Neural cell (in vitro differentiated cells): ENCODE measurements at regions not wholly inside any gene's neighbourhood (a gene's known extent, or its start where the extent isn't known, plus 50 kb on each side); places are given as distances from the start of the nearest gene placed in this dataset.

ENCODE experiments used
- H2AFZ ChIP-seq: fragments of 200-600, 300-800 bp; sonication (generic), shearing (Covaris generic); 2 replicates; pipeline ENCODE4 v1.6.0; 2014; ENCODE audit warnings: low read depth, mild to moderate bottlenecking, antibody characterized with exemption, low read length, moderate library complexity
- H3F3A ChIP-seq: fragments of 200-600 bp; shearing (Covaris generic); 2 replicates; pipeline ENCODE4 v1.6.1; 2016; ENCODE audit warnings: mild to moderate bottlenecking, moderate library complexity, mixed read lengths, antibody characterized with exemption, low read length; ENCODE audit not compliant: insufficient read depth, poor library complexity, severe bottlenecking
- H3K27ac ChIP-seq: fragments of 200-600, 300-800 bp; sonication (generic), shearing (Covaris generic); 2 replicates; pipeline ENCODE4 v1.5.1; 2014; ENCODE audit warnings: mild to moderate bottlenecking, low read length, moderate library complexity
- H3K27me3 ChIP-seq: fragments of 300-800, 200-600 bp; sonication (generic), shearing (Covaris generic); 2 replicates; pipeline ENCODE4 v1.6.0; 2014; ENCODE audit warnings: mild to moderate bottlenecking, low read depth, low read length, moderate library complexity; ENCODE audit not compliant: insufficient read depth
- H3K36me3 ChIP-seq: fragments of 300-800, 200-600 bp; sonication (generic), shearing (Covaris generic); 2 replicates; pipeline ENCODE4 v1.5.1; 2014; ENCODE audit warnings: mild to moderate bottlenecking, antibody characterized with exemption, low read length, moderate library complexity; ENCODE audit not compliant: insufficient read depth
- H3K4me2 ChIP-seq: fragments of 300-800, 200-600 bp; sonication (generic), shearing (Covaris generic); 2 replicates; pipeline ENCODE4 v1.6.0; 2014; ENCODE audit warnings: mild to moderate bottlenecking, low read length
- H3K4me3 ChIP-seq: fragments of 300-800, 200-600 bp; sonication (generic), shearing (Covaris generic); 2 replicates; pipeline ENCODE4 v1.5.1; 2014; ENCODE audit warnings: mild to moderate bottlenecking, low read length, moderate library complexity
- H3K79me2 ChIP-seq: fragments of 200-600 bp; shearing (Covaris generic); replicated peaks from 2 replicates; pipeline ENCODE4 v1.6.0; 2014; ENCODE audit warnings: mild to moderate bottlenecking, low read length, moderate library complexity; ENCODE audit not compliant: insufficient read depth
- H3K9ac ChIP-seq: fragments of 300-800, 200-600 bp; sonication (generic), shearing (Covaris generic); 2 replicates; pipeline ENCODE4 v1.6.1; 2016; ENCODE audit warnings: mild to moderate bottlenecking, low read length, mixed read lengths
- H3K9me2 ChIP-seq: fragments of 200-600 bp; shearing (Covaris generic); 2 replicates; pipeline ENCODE4 v1.6.1; 2016; ENCODE audit warnings: mild to moderate bottlenecking, low read length, mixed read lengths; ENCODE audit not compliant: insufficient read depth
- H3K9me3 ChIP-seq: fragments of 200-600, 300-800 bp; sonication (generic), shearing (Covaris generic); 2 replicates; pipeline ENCODE4 v1.6.1; 2016; ENCODE audit warnings: mild to moderate bottlenecking, mixed run types, low read length, moderate library complexity, mixed read lengths
- H4K20me1 ChIP-seq: fragments of 200-600 bp; shearing (Covaris generic); 2 replicates; pipeline ENCODE4 v1.6.1; 2016; ENCODE audit warnings: mild to moderate bottlenecking, mixed run types; ENCODE audit not compliant: insufficient read depth
- EP300 ChIP-seq: fragments of 450-650 bp; conservative IDR thresholded peaks from 2 replicates; pipeline ENCODE4 v1.6.1; 2014; ENCODE audit warnings: antibody characterized with exemption, mild to moderate bottlenecking, moderate library complexity; ENCODE audit not compliant: poor library complexity, severe bottlenecking
- EZH2 ChIP-seq: fragments of 200-600, 300-800 bp; shearing (Covaris generic), sonication (generic); IDR thresholded peaks from 2 replicates; pipeline ENCODE4 v1.6.1; 2014; ENCODE audit warnings: antibody characterized with exemption, low read length, borderline replicate concordance, mild to moderate bottlenecking; ENCODE audit not compliant: insufficient read depth, poor library complexity, severe bottlenecking
- MXI1 ChIP-seq: fragments of 450-650 bp; conservative IDR thresholded peaks from 2 replicates; pipeline ENCODE4 v1.6.1; 2014; ENCODE audit warnings: antibody characterized with exemption, mild to moderate bottlenecking; ENCODE audit not compliant: poor library complexity, severe bottlenecking
- POLR2AphosphoS5 ChIP-seq: IDR thresholded peaks from 2 replicates; pipeline ENCODE4 v1.6.1; 2012
- RAD21 ChIP-seq: fragments of 450-650 bp; conservative IDR thresholded peaks from 2 replicates; pipeline ENCODE4 v1.6.1; 2014; ENCODE audit warnings: antibody characterized with exemption, mild to moderate bottlenecking, moderate library complexity
- SMC3 ChIP-seq: fragments of 450-650 bp; conservative IDR thresholded peaks from 2 replicates; pipeline ENCODE4 v1.6.1; 2014; ENCODE audit warnings: antibody characterized with exemption, mild to moderate bottlenecking, moderate library complexity; ENCODE audit not compliant: poor library complexity
- TAF1 ChIP-seq: IDR thresholded peaks from 2 replicates; pipeline ENCODE4 v1.6.1; 2012; ENCODE audit warnings: low read depth
- TF ChIP-seq, protein P1 (sequence below): fragments of 450-650 bp; IDR thresholded peaks from 2 replicates; pipeline ENCODE4 v1.5.1; 2014; ENCODE audit warnings: antibody characterized with exemption, mild to moderate bottlenecking, moderate library complexity; ENCODE audit not compliant: poor library complexity, severe bottlenecking
- TF ChIP-seq, protein P2 (sequence below): IDR thresholded peaks from 2 replicates; pipeline ENCODE4 v1.6.1; 2012; ENCODE audit warnings: borderline replicate concordance

GRCh38 chr13:67763984-67764383 lies 533.8 kb upstream of the PCDH9 start:
- Histone ChIP-seq H3K79me2 (no peaks in the 10 kb centered on the region), H3K4me2 (no peak overlapping the region)

DNA sequence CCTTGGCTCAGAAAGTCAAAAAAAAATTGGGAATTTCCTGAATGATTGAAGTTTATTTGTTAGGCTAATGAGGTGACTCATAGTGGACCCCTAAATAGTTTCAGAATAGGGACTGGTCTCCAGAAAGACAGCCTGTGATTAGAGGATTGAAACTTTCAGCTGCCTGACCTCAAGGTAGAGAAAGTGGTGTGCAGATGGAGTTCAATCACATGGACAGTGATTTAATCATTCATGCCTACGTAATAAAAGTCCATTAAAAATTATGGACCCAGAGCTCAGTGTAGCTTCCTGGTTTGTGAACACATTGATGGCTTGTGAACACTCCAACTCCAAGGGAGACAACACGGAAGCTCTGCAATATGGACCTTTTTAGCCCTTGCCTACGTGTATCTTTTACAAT lies 533.2 kb upstream of the PCDH9 start:
- no peaks in the 10 kb centered on the region for H3K27me3 ChIP-seq
- no peak overlapping the region for H3K4me3 ChIP-seq
- H3K9ac ChIP-seq: no peak overlapping the region
- H4K20me1 ChIP-seq: no peaks in the 10 kb centered on the region
- H3K9me2 ChIP-seq: no peaks in the 10 kb centered on the region
- H3F3A ChIP-seq: no peaks in the 10 kb centered on the region
- H3K27ac ChIP-seq: no peak overlapping the region
- H3K79me2 ChIP-seq: no peaks in the 10 kb centered on the region
- H3K4me2 ChIP-seq: no peak overlapping the region
- no peak for TF ChIP-seq SMC3
- H3K36me3 ChIP-seq: no peaks in the 10 kb centered on the region
- H2AFZ ChIP-seq: no peak overlapping the region
- H3K9me3 ChIP-seq: no peaks in the 10 kb centered on the region

More at GRCh38 chr13:67763984-67764383, 533.8 kb upstream of the PCDH9 start:
- no peaks in the 10 kb centered on the region for H3K36me3 ChIP-seq
- no peaks in the 10 kb centered on the region for H3K27me3 ChIP-seq
- no peak overlapping the region for H3K27ac ChIP-seq
- no peaks in the 10 kb centered on the region for H3F3A ChIP-seq
- H2AFZ ChIP-seq: no peak overlapping the region
- no peaks in the 10 kb centered on the region for H3K9me2 ChIP-seq
- no peak overlapping the region for H3K4me3 ChIP-seq
- H3K9me3 ChIP-seq: no peaks in the 10 kb centered on the region
- H3K9ac ChIP-seq: no peak overlapping the region
- no peaks in the 10 kb centered on the region for H4K20me1 ChIP-seq
- no peak for TF ChIP-seq MXI1
- TF ChIP-seq POLR2AphosphoS5: peak; percentile 50
- peak; percentile 77 for TF ChIP-seq EP300
- TF ChIP-seq SMC3: no peak
- TF ChIP-seq TAF1: no peak
- TF ChIP-seq, protein P1, sequence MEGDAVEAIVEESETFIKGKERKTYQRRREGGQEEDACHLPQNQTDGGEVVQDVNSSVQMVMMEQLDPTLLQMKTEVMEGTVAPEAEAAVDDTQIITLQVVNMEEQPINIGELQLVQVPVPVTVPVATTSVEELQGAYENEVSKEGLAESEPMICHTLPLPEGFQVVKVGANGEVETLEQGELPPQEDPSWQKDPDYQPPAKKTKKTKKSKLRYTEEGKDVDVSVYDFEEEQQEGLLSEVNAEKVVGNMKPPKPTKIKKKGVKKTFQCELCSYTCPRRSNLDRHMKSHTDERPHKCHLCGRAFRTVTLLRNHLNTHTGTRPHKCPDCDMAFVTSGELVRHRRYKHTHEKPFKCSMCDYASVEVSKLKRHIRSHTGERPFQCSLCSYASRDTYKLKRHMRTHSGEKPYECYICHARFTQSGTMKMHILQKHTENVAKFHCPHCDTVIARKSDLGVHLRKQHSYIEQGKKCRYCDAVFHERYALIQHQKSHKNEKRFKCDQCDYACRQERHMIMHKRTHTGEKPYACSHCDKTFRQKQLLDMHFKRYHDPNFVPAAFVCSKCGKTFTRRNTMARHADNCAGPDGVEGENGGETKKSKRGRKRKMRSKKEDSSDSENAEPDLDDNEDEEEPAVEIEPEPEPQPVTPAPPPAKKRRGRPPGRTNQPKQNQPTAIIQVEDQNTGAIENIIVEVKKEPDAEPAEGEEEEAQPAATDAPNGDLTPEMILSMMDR: no peak
- TF ChIP-seq RAD21: no peak
- TF ChIP-seq EZH2: no peak
- TF ChIP-seq, protein P2, sequence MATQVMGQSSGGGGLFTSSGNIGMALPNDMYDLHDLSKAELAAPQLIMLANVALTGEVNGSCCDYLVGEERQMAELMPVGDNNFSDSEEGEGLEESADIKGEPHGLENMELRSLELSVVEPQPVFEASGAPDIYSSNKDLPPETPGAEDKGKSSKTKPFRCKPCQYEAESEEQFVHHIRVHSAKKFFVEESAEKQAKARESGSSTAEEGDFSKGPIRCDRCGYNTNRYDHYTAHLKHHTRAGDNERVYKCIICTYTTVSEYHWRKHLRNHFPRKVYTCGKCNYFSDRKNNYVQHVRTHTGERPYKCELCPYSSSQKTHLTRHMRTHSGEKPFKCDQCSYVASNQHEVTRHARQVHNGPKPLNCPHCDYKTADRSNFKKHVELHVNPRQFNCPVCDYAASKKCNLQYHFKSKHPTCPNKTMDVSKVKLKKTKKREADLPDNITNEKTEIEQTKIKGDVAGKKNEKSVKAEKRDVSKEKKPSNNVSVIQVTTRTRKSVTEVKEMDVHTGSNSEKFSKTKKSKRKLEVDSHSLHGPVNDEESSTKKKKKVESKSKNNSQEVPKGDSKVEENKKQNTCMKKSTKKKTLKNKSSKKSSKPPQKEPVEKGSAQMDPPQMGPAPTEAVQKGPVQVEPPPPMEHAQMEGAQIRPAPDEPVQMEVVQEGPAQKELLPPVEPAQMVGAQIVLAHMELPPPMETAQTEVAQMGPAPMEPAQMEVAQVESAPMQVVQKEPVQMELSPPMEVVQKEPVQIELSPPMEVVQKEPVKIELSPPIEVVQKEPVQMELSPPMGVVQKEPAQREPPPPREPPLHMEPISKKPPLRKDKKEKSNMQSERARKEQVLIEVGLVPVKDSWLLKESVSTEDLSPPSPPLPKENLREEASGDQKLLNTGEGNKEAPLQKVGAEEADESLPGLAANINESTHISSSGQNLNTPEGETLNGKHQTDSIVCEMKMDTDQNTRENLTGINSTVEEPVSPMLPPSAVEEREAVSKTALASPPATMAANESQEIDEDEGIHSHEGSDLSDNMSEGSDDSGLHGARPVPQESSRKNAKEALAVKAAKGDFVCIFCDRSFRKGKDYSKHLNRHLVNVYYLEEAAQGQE: no peak

GRCh38 chr13:67758975-67759374 lies 528.8 kb upstream of the PCDH9 start:
- Histone ChIP-seq H3K79me2 (no peaks in the 10 kb centered on the region), H3K36me3 (no peaks in the 10 kb centered on the region), H2AFZ (no peak overlapping the region), H3K27me3 (no peaks in the 10 kb centered on the region), H3K4me2 (no peak overlapping the region), H3K9me3 (no peaks in the 10 kb centered on the region), H3F3A (no peaks in the 10 kb centered on the region), H3K9ac (no peak overlapping the region), H3K27ac (no peak overlapping the region), H3K9me2 (no peaks in the 10 kb centered on the region), H4K20me1 (no peaks in the 10 kb centered on the region), H3K4me3 (no peak overlapping the region)
- no peak for TF ChIP-seq EP300
- TF ChIP-seq, protein P2: no peak
- TF ChIP-seq POLR2AphosphoS5: no peak
